GM18505 (cell line): ENCODE measurements at regions not wholly inside any gene's neighbourhood (a gene's known extent, or its start where the extent isn't known, plus 50 kb on each side); places are given as distances from the start of the nearest gene placed in this dataset.

Experiments used
- ATAC-seq: cut with Tn5 transposase; IDR thresholded peaks from one replicate; pipeline ENCODE4 v1.9.1; 2021; ENCODE audit not compliant: unreplicated experiment
- POLR2A ChIP-seq: IDR thresholded peaks from 4 replicates; pipeline ENCODE4 v1.6.1; 2011; ENCODE audit warnings: borderline replicate concordance; ENCODE audit not compliant: insufficient read depth, insufficient read length; ENCODE audit errors: extremely low read depth

DNA sequence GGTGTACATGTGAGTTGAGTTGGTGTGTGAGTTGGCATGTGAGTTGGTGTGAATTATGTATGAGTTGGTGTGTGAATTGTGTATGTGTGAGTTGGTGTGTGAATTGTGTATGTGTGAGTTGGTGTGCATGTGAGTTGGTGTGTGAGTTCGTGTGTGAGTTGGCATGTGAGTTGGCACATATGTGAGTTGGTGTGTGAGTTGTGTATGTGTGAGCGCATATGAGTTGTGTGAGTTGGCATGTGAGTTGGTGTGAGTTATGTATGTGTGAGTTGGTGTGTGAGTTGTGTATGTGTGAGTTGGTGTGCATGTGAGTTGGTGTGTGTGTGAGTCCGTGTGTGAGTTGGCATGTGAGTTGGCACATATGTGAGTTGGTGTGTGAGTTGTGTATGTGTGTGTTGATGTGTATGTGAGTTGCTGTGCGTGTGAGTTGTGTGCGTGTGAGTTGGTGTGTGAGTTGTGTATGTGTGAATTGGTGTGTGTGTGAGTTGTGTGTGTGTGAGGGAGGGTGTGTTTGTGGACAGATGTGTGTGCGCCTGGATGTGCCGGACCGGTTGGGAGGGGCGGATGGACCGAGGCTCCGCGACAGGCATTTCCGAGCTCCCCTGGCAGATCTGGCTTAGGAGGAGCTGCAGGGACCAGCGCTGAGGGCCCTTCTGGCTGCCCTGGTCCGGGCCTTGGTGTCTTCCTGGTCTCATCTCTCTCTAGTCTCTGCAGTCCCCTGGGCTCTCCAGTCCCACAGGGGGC is 162.5 kb upstream of the IER5L start:
- ATAC-seq, result no peak
- TF ChIP-seq POLR2A, result no peak

DNA sequence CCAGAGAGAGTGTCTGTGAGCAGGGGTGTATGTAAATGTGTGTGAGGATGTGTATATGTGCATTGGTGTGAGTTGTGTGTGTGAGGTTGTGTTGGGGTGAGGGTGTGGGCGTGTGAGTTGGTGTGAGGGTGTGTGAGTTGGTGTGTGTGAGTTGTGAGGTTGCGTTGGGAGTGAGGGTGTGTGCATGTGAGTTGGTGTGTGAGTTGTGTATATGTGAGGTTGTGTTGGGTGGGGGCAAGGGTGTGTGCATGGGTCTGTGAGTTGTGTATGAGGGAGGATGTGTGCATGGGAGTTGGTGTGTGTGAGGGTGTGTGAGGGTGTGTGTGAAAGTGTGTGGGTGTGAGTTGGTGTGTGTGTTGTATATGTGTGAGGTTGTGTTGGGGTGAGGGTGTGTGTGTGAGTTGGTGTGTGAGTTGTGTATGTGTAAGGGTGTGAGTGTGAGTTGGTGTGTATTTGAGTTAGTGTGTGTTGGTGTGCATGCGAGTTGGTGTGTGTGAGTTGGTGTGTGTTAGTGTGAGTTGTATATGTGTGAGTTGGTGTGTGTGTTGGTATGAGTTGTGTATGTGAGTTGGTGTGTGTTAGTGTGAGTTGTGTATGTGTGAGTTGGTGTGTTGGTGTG is 161.6 kb upstream of the IER5L start:
- TF ChIP-seq POLR2A, result no peak
- ATAC-seq, result no peak

DNA sequence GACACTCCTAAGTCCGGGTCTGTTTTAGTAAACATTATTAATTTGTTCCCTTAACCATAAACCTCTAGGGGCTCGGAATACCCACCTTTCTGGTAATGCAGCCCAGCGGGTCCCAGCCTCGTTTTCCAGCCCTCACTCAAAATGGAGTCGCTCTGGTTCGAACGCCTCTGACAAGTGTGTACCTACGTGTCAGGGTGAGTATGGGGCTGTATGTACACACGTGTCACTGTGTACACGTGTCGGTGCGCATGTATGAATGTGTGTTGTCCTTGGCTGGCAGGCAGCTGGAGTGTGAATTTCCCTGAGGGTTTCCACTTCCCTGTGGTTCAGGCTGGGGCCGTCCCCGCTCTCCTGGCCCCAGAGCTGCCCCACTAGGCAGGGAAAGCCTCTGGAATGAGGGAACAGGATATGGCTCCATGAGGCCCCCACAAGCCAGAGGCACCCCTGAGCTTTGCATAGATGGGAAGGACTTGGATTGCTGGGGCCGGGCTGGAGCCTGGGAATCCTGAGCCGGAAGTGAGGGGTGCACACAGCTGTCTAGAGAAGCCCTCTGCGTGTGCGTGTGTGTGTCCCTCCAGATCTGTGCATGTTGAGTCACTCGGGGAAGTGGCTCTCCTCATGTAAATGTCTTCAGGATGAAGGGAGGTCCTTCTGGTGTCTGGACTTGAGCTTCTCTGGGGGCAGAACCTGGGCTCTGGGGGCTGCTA is 160.8 kb upstream of the IER5L start:
- no peak for ATAC-seq
- no peak for TF ChIP-seq POLR2A

DNA sequence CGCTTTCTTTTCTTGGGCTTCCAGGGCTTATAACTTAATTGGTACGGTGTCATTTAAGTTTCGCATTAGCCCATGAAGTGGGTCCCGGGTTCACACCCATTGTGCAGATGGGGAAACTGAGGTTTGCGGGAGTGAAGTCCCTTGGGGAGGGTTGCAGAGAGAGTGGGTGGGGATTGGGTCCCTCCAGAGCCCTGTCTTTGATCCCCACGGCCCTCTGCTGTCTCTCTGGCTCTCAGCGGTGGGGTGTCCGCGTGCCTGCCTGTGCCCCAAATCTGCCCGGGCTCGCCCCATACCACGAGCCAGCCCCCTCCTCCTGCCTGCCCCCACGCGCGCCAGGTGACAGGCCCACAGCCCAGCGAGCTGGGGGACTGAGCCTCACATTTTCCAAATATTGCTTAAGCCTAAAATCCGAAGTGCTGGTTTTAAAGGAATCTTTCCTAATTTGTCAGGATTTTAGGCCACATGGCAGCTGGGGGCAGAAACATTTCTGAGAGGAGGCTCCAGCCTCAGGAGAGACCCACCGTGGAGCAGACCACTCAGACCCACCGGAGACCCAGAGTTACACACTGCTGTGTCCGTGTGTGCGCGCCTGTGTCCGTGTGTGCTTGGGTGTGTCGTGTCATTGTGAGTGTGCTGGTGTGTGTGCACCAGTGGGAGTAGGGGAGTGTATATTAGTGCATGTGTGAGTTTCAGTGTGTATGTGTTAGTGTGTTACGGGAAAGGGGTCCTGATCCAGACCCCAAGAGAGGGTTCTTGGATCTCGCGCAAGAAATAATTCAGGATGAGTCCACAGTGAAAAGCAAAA is 159.5 kb upstream of the IER5L start:
- TF ChIP-seq POLR2A, result no peak
- ATAC-seq, result no peak

DNA sequence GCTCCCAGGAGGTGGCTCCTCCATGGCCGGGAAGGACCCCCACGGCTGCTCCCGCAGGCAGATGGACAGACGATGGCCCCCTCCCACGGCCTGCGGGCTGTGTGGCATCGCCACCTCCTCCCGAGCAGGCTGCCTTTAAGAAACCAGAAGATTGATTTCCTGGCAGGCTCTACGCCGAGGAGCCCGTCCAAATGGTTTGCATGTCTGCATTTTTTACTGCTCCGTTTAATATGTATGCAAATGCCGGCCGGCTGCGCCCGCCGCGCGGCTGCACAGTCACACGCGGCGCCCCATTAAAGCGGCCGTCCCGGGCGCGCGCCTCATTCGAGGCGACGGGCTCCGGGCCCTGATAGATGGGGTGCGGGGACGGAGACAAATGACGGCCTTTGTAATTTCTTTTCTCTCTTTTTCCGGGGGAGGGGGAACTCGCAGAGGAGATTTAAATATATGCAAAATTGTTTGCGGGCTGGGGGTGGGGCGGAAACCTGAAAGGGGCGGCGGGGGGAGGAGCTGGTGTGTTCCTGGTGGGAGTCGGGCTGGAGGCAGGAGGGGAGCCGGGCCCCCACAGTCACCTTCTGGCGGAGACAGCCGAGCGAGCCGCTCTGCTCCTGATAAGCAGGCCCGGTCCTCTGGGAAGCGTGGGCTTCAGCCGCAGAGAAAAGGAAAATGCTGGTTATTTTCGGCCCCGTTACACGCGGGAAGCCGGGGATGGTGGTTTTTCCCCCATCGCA is 158.7 kb upstream of the IER5L start:
- no peak for TF ChIP-seq POLR2A
- no peak for ATAC-seq

DNA sequence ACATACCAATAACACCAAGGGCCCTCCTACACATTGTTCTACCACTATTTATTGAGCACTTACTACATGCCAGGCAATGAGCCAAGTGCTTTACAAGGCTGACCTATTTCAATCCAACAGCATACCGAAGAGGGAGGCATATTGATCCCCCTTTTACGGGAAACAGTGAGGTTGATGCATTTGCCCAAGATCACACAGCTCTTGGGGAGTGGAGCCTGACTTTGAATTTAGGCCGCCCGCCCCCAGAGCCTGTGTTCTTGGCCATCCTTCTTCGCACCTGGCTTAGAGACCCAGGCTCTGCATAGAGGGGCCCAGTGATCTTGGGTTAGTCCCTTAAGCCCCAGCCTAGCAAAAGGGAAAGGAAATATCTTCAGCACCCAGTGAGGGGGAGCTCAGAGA is 158.1 kb upstream of the IER5L start:
- no peak for TF ChIP-seq POLR2A
- ATAC-seq, result no peak

DNA sequence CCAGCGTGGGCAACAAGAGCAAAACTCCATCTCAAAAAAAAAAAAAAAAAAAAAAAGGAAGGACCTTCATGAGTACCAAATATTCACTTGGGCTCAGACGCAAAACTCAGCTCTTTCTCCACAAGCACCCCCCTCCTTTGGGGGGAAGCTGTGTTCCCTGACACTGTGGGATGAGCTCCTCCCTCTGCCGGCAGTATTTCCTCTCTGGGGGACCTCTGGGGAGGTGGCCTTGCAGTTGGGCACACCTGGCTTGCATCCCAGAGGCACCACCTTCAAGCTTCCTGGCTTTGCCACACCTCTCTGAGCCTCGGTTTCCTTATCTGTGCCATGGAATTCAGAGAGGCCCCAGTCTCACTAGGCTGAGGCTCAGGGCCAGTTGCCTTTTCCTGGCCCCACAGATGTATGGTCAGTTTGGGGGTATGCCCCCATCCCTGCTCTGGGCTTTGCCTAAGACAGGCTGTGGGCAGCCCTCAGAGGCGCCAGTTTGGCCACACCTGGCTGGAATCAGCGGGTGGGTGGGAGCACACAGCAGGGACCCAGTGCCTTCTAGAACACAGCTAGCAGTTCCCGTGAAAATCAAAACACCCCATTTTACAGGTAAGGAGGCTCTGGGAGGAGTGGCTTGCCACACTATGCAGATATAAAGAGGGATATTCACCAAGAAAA is 157.5 kb upstream of the IER5L start:
- ATAC-seq, result no peak
- TF ChIP-seq POLR2A, result no peak

DNA sequence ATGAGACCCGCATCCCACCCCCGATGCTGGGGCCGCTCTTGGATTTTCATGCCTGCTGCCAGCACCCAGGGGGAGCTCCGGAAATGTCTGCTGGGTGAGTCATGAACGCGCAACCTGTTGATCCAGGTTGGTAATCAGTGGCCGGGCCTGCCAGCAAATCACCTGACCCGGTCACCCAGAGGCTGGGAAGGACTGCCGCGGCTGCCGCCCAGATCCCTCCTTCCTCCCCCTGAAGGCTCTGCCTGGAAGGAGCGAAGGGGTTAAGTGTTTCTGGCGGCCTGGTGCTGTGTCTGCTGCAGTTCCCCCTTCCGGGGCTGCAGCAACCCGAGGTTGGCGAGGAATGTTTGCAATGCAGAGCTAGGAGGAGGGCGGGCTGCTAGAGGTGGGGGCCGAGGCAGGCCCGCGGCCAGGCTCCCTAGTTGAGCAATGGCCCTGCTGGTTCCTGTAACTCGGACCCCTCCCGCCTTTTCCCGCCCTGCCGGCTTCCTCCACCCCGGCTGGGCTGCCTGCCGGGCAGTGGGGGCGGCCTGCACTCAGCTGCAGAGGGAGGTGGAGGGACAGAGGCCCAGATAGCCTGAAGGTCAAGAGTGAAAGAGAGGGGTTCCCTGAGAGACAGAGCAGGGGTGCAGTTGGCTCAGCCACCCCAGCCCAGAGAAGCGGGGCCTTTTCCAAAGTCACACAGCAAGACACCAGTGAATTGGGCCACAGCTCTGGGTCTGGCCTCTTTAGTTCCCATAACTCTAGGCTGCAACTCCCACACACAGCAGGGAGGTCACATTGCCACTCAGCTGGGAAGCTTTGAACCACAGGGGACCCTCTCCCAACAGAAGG is 156.3 kb upstream of the IER5L start:
- ATAC-seq, result no peak
- no peak for TF ChIP-seq POLR2A

DNA sequence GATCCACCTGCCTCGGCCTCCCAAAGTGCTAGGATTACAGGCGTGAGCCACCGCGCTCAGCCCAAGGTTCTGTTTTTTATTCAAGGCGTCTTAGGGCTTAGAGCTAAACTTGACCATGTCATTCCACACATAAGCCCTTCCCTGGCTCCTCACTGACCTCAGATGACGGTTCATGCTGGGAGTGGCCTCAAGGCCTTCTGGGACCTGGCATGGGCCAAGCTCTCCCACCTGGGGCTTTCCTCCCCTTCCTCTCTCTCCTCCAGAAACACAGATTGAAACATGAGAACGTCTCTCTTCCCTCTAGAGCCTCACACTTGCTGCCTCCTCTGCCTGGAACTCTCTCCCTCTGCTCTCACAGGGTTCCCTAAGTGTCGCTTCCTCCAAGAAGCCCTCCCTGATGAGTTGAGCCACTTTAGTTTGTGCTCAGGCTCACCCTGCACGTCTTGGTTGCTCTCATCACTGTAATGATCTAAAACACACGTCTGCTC is 155.6 kb upstream of the IER5L start:
- ATAC-seq, result no peak
- no peak for TF ChIP-seq POLR2A

DNA sequence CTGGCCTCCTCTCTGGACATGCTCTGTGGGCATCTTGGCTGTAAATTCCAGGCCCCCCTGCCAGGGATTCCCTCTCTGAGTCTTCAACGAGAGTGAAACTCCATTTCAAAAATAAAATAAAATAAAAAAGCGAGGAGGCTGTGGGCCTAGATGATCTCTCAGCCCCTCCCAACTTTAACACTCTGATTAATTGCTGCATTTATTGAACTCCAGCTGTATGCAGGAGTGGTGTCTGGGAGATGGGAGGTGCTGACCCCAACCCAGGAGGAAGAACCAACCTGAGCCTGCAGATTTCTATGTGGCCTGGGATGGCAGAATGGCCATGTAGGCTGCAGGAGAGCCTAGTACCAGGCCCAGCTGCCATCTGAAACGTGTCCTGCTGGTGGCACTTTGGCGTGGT is 154.5 kb upstream of the IER5L start:
- TF ChIP-seq POLR2A, result no peak
- ATAC-seq, result no peak

DNA sequence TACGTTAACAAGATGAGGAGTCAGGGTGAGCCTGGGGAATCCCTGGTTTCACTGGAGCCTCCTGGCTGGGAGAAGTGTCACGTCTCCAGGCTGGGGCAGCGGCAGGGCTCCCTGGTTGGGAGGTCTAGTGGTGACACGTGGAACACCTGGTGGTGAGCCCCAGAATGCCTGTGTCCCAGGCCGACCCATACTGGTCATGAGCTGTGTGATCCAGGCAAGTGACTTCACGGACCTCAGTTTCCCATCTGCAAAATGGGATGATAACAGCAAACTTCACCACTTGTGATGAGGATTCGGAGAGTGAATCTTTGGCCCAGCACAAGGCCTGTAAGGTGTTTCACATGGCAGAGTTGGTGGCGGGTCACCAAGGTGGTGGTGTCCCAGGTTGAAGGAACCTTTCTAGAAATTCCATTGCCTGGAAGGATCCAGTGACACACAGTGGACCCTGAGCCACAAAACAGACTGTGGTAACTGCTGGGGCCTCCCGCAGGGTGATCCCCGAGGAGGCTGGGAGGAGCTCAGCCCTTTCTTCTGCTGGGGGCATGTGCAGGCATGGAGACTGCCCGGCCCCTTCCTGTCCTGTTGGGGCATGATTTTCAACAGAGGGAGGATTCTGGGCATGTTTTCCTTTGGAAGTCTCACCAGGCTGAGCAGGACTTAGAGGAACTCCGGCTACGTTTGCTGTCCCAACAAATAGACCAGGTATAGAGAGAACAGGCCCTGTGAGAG is 153.9 kb upstream of the IER5L start:
- no peak for TF ChIP-seq POLR2A
- no peak for ATAC-seq
